ENCODE measurements at regions not wholly inside any gene's neighbourhood (a gene's known extent, or its start where the extent isn't known, plus 50 kb on each side); places are given as distances from the start of the nearest gene placed in this dataset.

DNA sequence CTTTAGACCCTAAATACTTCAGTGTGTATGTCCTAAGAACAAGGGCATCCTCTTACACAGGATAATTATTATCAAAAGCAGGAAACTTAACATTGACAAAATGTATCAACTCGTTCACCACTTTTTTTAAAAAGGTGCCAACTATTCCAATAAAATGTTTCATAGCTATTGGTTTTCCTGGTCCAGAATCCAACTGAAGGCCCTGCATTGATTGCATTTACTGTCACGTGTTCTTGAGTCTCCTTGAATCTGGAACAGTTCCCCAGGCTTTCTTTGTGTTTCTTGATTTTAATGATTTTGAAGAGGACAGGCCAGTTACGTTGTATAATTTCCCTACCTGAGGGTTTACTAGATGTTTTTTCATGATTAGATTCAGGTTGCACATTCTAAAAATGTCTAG lies 94.6 kb upstream of the ARHGEF3 start:
- FAIRE-seq = no peak
- no peak for DNase-seq (ENCODE audit: insufficient read length, low spot score)
- TF ChIP-seq, protein P1, sequence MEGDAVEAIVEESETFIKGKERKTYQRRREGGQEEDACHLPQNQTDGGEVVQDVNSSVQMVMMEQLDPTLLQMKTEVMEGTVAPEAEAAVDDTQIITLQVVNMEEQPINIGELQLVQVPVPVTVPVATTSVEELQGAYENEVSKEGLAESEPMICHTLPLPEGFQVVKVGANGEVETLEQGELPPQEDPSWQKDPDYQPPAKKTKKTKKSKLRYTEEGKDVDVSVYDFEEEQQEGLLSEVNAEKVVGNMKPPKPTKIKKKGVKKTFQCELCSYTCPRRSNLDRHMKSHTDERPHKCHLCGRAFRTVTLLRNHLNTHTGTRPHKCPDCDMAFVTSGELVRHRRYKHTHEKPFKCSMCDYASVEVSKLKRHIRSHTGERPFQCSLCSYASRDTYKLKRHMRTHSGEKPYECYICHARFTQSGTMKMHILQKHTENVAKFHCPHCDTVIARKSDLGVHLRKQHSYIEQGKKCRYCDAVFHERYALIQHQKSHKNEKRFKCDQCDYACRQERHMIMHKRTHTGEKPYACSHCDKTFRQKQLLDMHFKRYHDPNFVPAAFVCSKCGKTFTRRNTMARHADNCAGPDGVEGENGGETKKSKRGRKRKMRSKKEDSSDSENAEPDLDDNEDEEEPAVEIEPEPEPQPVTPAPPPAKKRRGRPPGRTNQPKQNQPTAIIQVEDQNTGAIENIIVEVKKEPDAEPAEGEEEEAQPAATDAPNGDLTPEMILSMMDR (IDR thresholded peaks at IDR 0.05; ENCODE audit: insufficient read depth, missing control alignments) = no peak

DNA sequence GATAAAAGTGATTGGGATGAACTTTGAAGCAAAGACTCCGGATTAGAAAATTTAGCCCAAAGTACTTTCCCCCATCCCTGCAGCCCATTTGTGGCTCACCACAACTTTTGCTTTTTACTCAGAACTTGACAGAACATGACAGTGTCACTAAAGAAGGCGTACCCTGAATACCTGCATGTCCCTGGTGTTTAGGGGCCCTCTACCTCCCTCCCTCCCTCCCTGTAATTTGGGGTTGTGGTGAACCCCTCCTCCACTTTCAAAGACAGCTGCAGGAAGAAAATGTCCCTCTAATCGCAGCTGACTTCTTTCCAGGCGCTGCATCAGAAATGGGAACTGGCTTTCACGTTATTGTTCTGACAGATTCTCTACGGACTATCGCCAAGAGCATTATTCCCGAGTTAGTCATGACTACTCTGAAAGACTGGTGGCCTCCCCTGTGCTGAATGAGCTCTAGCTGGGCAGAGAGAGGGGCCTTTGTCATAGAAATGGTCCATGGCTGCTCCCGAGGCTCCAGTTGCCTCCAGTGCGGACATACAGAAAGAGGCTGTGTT lies 93.2 kb upstream of the ARHGEF3 start:
- no peak for FAIRE-seq
- no peak for DNase-seq (ENCODE audit: insufficient read length, low spot score)
- TF ChIP-seq, protein P1 (IDR thresholded peaks at IDR 0.05; ENCODE audit: insufficient read depth, missing control alignments) = no peak

DNA sequence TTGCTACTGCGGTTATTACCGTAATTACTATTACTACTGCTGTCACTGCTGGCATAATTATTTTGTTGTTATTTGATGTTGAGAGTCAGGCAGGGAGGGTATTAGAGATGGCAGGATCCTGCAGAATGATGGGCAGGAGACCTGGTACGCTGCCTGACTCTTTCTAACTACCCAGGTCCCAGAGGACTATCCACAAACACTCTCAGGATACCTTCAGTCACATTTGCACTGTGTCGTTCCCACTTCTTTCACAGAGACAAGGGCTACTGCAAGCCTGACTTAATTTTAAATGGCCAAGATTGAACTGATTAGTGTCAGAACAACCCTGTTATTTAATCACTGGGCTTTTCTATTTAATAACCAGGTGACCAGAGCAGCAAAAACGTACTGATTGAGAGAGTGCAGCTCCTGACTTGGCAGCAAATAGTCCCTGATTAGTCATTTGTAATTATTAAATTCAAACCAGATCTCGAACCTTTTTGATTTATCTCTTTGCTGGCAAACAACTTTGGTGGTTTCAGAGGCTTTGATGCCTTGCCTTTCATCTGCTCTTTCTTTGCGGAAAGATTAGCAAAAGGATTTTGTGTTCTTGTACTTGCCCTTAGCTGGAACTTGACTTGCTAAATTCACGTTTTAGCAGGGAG lies 88.8 kb upstream of the ARHGEF3 start:
- DNase-seq (ENCODE audit: insufficient read length, low spot score) (no peak), FAIRE-seq (no peak)
- TF ChIP-seq, protein P1 (IDR thresholded peaks at IDR 0.05; ENCODE audit: insufficient read depth, missing control alignments) = no peak

DNA sequence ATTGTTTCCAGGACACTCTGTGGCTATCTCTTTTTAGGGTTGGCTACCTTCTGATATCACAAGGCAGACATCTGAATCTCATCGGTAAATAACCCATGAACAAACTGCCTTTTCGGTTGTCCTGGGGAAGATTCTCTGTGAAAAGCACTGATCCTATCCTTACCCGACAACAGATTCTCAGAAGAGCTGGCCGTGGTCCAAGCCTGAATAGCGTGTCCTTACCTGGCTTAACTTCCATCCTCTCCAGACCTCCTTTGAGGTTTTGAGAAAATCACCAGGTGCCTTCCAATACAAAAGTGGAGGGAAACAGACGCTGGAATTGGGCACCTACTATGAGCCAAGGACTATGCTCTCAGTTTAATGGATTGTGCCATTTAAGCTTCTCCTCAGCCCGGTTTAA lies 87.4 kb upstream of the ARHGEF3 start:
- no peak for DNase-seq (ENCODE audit: insufficient read length, low spot score)
- TF ChIP-seq, protein P1 (IDR thresholded peaks at IDR 0.05; ENCODE audit: insufficient read depth, missing control alignments) = no peak
- no peak for FAIRE-seq

DNA sequence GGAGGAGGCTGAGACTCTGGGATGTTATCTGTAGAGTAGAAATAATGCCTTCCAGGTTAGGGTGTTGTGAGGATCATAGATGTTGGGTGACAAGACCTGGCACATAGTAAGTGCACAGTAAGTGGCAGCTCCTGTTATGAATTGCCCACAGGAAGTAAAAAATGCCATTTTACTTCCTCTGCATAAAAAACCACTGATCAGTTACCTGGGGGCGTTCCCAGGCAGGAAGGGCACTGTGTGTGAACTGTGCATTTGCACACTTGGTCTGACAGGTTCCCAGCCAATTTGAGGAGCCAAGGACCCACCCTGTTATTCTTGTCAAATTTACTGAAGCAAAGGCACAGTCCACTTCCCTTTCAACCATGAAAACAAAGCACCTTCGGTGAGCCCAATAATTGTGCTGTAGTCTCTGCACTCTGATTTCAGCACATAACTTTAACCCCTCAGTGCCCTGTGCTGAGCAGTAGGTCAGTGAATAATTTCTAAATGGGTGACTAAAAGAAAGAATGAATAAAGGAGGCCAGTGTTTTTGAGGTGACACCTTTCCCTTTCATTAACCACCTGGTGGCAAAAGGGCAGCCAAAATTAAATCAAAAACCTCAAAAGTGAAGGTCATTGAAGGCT lies 85.8 kb upstream of the ARHGEF3 start:
- TF ChIP-seq, protein P1 (IDR thresholded peaks at IDR 0.05; ENCODE audit: insufficient read depth, missing control alignments) = no peak
- no peak for FAIRE-seq
- DNase-seq (ENCODE audit: insufficient read length, low spot score) = no peak

DNA sequence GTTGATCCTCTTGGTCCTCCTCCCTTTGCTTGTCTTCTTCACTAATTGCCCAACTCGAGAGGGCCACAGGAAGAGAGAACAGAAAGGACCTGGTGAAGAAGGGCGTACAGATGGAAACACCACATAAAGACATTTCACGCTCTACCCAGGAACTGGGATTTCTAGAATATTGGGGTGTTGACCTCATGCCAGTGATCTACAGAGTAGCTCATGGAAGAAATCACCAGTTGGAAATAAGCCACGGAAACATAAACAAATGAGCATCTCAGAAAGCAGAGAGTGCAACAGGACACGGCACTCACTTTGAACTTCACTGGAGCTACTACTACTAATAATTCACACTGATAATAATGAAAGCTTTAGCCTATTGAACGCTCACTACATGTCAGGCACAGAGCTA lies 84.6 kb upstream of the ARHGEF3 start:
- DNase-seq (ENCODE audit: insufficient read length, low spot score) (no peak), FAIRE-seq (no peak)
- TF ChIP-seq, protein P1 (IDR thresholded peaks at IDR 0.05; ENCODE audit: insufficient read depth, missing control alignments) = no peak

DNA sequence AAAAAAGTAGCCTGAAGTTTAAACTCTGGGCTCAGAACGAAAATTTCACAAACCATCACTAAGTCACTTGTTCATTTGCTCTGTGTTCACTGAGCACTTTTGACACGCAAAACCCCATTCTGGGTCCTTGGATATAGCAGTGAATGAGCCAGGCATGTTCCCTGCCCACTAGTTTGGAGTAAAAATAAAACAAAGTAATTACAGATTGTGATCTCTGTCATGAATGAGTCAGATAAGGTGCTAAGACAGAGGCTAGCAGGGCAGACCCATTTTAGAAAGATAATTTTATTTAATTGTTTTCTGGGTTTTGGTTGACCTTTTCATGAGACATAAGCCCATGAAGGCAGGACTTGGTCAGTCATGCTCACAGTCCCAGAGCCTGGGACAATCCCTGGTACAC lies 84.1 kb upstream of the ARHGEF3 start:
- no peak for FAIRE-seq
- DNase-seq (ENCODE audit: insufficient read length, low spot score) = no peak
- TF ChIP-seq, protein P1 (IDR thresholded peaks at IDR 0.05; ENCODE audit: insufficient read depth, missing control alignments) = no peak
